Fibroblast of peridontal ligament (primary cell): ENCODE measurements at regions not wholly inside any gene's neighbourhood (a gene's known extent, or its start where the extent isn't known, plus 50 kb on each side); places are given as distances from the start of the nearest gene placed in this dataset.
A peak's percentile ranks its signal among the peaks of the same experiment; 100 is the strongest.
"Not testable (repeated sequence)": the region's sequence is repeated elsewhere in the genome, so short reads cannot be mapped to it uniquely, and the experiment has no call there.

ENCODE experiments used
- DNase-seq: peaks from one replicate; pipeline ENCODE4 v3.0.0-alpha.2; 2010; ENCODE audit errors: extremely low read depth

GRCh38 chr3:30521156-30521715 lies 85.2 kb upstream of the TGFBR2 start:
- DNase-seq: no peak

GRCh38 chr3:30522476-30522875 lies 83.9 kb upstream of the TGFBR2 start:
- DNase-seq: no peak

GRCh38 chr3:30523366-30523765 lies 83.0 kb upstream of the TGFBR2 start:
- DNase-seq: no peak

- DNase-seq: no peak
These were observed 81.9 kb upstream of the TGFBR2 start for GRCh38 chr3:30524357-30525040.

GRCh38 chr3:30526031-30526430 lies 80.4 kb upstream of the TGFBR2 start:
- DNase-seq: no peak

- DNase-seq: no peak
These were observed 79.2 kb upstream of the TGFBR2 start for GRCh38 chr3:30527186-30527585.

GRCh38 chr3:30527720-30528119 lies 78.7 kb upstream of the TGFBR2 start:
- no peak for DNase-seq

GRCh38 chr3:30530084-30530483 lies 76.3 kb upstream of the TGFBR2 start:
- no peak for DNase-seq

- no peak for DNase-seq
These were observed 75.3 kb upstream of the TGFBR2 start for GRCh38 chr3:30531017-30531570.

- peak; percentile 45 for DNase-seq
These were observed 70.9 kb upstream of the TGFBR2 start for GRCh38 chr3:30535525-30535924.

- peak; percentile 85 for DNase-seq
These were observed 67.6 kb upstream of the TGFBR2 start for GRCh38 chr3:30538791-30539190.

- DNase-seq: no peak
These were observed 67.2 kb upstream of the TGFBR2 start for GRCh38 chr3:30539206-30539605.

- peak; percentile 21 for DNase-seq
These were observed 66.6 kb upstream of the TGFBR2 start for GRCh38 chr3:30539772-30540171.

- not testable (repeated sequence) for DNase-seq
These were observed 65.2 kb upstream of the TGFBR2 start for GRCh38 chr3:30541156-30541555.

GRCh38 chr3:30542897-30543296 lies 63.5 kb upstream of the TGFBR2 start:
- DNase-seq: no peak

GRCh38 chr3:30544812-30545211 lies 61.6 kb upstream of the TGFBR2 start:
- DNase-seq: peak; percentile 68

GRCh38 chr3:30546934-30547333 lies 59.5 kb upstream of the TGFBR2 start:
- DNase-seq: no peak

- no peak for DNase-seq
These were observed 58.7 kb upstream of the TGFBR2 start for GRCh38 chr3:30547716-30548115.

- no peak for DNase-seq
These were observed 57.8 kb upstream of the TGFBR2 start for GRCh38 chr3:30548600-30548999.

GRCh38 chr3:30549600-30549999 lies 56.8 kb upstream of the TGFBR2 start:
- no peak for DNase-seq

- no peak for DNase-seq
These were observed 56.2 kb upstream of the TGFBR2 start for GRCh38 chr3:30550246-30550645.

- DNase-seq: no peak
These were observed 55.1 kb upstream of the TGFBR2 start for GRCh38 chr3:30551266-30551665.

GRCh38 chr3:30551927-30552326 lies 54.5 kb upstream of the TGFBR2 start:
- DNase-seq: no peak
